GM19324 (cell line): ENCODE measurements at regions not wholly inside any gene's neighbourhood (a gene's known extent, or its start where the extent isn't known, plus 50 kb on each side); places are given as distances from the start of the nearest gene placed in this dataset.
"Not testable (repeated sequence)": the region's sequence is repeated elsewhere in the genome, so short reads cannot be mapped to it uniquely, and the experiment has no call there.

ENCODE experiments used
- ATAC-seq: cut with Tn5 transposase; IDR thresholded peaks from one replicate; pipeline ENCODE4 v1.9.1; 2021; ENCODE audit warnings: mild to moderate bottlenecking, moderate library complexity; ENCODE audit not compliant: unreplicated experiment, low FRiP score

GRCh38 chr1:199839608-199840007, 187.9 kb upstream of the NR5A2 start:
- ATAC-seq: not testable (repeated sequence)

DNA sequence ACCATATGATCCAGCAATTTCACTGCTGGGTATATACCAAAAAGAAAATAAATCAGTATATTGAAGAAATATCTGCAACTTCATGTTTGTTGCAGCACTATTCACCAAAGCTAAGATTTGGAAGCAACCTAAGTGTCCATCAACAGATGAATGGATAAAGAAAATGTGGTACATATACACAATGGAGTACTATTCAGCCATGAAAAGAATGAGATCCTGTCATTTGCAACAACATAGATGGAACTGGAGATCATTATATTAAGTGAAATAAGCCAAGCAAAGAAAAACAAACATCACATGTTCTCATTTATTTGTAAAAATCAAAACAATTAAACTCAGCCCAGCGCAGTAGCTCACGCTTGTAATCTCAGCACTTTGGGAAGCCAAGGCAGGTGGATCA, 184.4 kb upstream of the NR5A2 start:
- not testable (repeated sequence) for ATAC-seq

DNA sequence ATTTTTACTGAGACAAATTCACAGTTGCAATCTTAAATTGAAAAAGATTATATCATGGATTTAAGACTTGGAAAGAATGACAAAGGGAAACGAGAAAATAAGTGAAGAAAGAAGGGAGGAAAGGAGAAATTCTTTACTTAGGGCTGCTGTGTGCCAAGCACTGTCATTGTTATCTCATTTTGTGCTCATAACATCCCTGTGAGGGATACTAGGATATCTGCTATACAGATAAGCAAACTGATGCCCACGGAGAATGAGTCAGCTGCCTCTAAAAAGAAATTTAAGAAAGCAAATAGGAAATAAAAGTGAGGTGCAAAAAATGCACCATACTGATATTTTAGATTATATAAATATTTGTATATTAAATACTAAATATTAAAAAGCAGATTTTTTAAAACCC, 183.6 kb upstream of the NR5A2 start:
- ATAC-seq: no peak

GRCh38 chr1:199847021-199847420, 180.5 kb upstream of the NR5A2 start:
- ATAC-seq: no peak

- no peak for ATAC-seq
These were observed 175.9 kb upstream of the NR5A2 start for GRCh38 chr1:199851439-199852140.

DNA sequence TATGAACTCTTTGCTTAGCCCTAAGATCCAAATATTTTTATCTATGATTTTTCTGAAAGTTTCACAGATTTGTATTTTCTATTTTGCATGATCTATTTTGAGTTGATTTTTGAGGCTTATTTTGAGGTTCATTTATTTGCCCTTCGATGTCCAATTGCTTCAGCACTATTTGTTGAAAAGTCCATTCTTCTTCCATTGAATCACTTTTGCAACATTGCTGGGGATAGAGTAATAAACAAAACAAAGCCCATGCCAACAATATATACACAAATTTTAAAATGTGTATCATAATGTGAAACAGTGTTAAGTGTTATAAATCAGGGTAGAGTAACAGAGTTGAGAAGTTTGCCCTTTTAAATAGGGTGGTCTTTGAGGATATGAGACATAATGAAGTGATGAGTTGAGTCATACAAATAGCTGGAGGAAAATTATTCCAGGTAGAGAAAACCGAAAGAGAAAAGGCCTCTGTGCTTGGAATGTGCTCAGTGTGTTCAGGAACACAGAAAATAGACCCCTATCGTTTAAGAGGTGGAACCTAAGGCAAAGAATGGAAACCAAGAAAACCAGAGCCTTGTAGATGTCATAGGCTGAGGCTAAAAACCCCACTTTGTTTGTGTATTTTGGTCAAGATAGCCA, 172.7 kb upstream of the NR5A2 start:
- ATAC-seq: no peak

DNA sequence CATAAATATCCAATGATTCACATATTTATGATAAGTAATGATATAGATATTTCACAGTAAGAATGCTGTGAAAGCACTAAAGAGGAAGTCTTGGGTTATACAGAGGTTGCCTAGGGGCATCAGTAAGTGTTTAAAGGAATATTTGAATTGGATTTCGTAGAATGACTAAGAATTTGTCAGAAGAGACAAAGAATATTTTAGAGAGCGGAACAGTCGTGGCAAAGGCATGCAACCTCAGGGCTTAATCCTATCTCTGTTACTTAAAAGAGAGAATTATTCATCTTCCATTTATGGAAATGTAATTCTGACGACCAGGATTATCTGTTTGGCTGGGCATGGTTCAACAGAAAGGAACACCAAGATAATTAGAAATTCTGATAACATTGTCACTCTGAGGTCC, 171.9 kb upstream of the NR5A2 start:
- no peak for ATAC-seq

DNA sequence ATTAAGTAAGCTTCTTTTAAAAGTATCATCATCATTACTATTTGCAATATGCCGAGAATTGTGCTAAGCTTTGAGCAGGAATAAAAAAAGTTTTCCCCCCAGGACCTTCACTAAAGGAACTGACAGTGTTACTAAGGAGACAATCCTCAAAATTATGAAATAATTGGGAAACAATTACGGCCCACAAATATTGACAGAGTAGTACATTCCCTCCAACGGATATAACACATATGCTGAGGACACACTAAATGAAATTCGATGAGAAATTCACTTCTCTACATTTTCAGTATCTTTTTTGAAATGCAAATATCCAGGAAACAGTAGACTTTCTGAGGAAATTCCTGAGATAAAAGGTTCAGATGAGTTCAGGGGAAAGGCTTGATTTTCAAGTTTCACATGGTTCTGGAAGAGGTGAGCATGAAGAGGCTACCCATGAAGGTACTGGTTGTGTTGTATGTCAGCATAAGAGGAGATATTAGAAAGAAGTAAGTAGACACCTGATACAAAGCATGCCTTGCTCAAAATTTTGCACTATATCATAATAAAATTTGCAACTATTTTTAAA, 171.2 kb upstream of the NR5A2 start:
- ATAC-seq: no peak

- ATAC-seq: no peak
These were observed 170.4 kb upstream of the NR5A2 start for GRCh38 chr1:199857108-199857507.

- no peak for ATAC-seq
These were observed 170.0 kb upstream of the NR5A2 start for GRCh38 chr1:199857516-199857915.

DNA sequence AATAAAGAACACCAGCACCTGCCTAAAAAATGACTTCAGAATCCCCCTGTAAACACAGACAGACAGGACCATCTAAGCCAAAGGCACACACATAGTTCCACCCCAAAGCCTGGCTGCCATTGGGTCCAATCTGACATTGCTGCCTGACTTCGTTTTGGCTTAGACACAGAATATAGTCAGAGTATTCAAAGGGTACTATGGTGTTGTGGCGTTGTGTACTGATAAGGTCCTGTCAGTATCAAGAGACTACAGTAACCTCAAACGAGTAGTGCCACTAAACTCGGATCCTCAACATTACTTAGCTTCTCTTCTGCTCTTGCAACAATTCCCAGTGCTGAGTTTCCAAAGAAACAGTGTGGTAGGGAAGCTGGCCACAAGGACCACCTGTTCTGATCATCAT, 169.3 kb upstream of the NR5A2 start:
- ATAC-seq: no peak

GRCh38 chr1:199858856-199859255, 168.7 kb upstream of the NR5A2 start:
- ATAC-seq: no peak

- no peak for ATAC-seq
These were observed 168.0 kb upstream of the NR5A2 start for GRCh38 chr1:199859491-199859933.

DNA sequence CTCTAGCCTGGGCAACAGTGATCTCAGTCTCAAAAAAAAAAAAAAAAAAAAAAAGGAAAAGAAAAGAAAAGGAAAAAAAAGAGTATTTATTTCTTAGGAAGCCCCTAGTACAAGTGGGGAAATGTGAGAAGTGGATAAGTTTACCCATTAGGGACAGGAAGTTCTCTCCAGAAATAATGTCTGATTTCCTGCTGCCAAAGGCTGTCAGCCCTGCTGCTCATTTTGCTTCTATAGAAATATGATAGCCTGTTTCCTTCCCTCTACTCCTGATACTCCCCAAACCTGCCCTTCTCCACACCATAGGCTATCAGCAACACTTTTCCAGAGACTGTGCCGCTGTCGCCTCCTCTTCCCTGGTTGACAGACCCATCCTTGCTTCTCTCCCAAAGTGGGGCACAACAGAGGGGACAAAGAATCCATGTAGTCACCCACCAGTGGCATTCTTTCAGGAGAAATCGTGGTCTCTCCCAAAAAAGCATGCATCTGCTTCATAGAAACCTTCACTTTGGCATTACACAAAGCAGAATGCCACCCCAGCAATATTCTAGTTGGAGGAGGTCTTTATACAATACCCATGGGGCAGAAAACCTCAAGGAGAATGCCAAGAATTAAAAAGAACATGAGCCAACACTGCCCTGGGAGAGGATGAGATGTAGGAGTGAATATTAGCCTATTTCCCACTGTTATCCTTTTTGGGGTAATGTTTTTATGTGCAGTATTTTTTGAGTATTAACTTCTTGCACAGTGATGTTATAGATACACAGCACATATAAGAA, 166.3 kb upstream of the NR5A2 start:
- ATAC-seq: no peak

GRCh38 chr1:199862047-199862446, 165.5 kb upstream of the NR5A2 start:
- no peak for ATAC-seq

DNA sequence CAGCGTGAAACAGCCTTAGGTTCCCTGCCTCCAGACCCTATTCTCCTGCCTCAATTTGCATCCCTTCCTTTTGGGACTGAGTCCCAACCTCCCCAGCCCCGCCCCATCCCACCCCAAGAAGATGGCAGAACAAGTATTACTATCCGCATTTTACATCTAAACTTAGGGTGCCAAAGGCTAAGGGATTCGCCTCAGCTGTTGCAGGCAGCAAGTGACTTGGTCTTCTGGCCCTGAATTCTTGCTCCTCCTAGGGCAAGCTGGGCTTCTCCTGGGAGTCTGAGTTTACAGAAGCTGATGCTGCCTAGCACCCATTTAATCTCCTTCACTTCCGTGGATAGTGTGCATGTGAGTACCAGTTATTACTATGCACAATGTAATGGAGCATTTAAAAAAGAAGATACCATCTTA, 161.3 kb upstream of the NR5A2 start:
- ATAC-seq: no peak

- no peak for ATAC-seq
These were observed 159.9 kb upstream of the NR5A2 start for GRCh38 chr1:199867601-199868000.

GRCh38 chr1:199868777-199869176, 158.7 kb upstream of the NR5A2 start:
- no peak for ATAC-seq

- no peak for ATAC-seq
These were observed 152.2 kb upstream of the NR5A2 start for GRCh38 chr1:199875337-199875736.

DNA sequence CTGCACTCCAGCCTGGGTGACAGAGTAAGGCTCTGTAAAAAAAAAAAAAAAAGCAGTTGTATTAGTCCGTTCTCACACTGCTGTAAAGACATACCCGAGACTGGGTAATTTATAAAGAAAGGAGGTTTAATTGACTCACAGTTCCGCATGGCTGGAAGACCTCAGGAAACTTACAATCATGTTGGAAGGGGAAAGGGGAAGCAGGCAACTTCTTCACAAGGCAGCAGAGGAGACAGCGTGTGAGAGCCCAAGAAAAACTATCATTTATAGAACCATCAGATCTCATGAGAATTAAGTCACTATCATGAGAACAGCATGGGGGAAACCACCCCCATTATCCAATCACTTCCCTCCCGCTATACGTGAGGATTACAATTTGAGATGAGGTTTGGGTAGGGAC, 151.7 kb upstream of the NR5A2 start:
- no peak for ATAC-seq
